HCT116 (cell line): ENCODE measurements at regions not wholly inside any gene's neighbourhood (a gene's known extent, or its start where the extent isn't known, plus 50 kb on each side); places are given as distances from the start of the nearest gene placed in this dataset.

Experiments used
- ATAC-seq: fragments of 200-7000 bp; cut with Tn5 transposase; 2 replicates; pipeline ENCODE4 v1.9.1; 2020; ENCODE audit warnings: mild to moderate bottlenecking, moderate library complexity
- BruUV-seq: library from RNA; stranded (reverse); fragments of 400-500 nt; replicated peaks from 2 replicates; lab custom pipeline; 2021; lab: Mats Ljungman, UMichigan
- CTCF ChIA-PET: fragments of 300-600 bp; sonication (Branson Sonifier 250); formaldehyde crosslinking; loops from one replicate; lab custom pipeline; 2021; ENCODE audit warnings: antibody characterized with exemption; lab: Charles Lee
- POLR2A ChIA-PET: fragments of 300-600, 350-600 bp; sonication (Branson Sonifier 250); formaldehyde crosslinking; loops from one replicate; lab custom pipeline; 2021; ENCODE audit warnings: antibody characterized with exemption; lab: Charles Lee
- RAD21 ChIA-PET, 2 experiments: fragments of 300-600 bp; sonication (Branson Sonifier 250); formaldehyde crosslinking; loops; one replicate each; lab custom pipeline; 2023; ENCODE audit warnings: low total read pairs in 2 of 2; ENCODE audit not compliant: uncharacterized antibody in 2 of 2, unreplicated experiment in 2 of 2, low non-redundant PET in 1 of 2; lab: Charles Lee
- DNase-seq: peaks from one replicate; pipeline ENCODE4 v3.0.0-alpha.2; 2010; ENCODE audit warnings: low read depth, low spot score
- H2AFZ ChIP-seq: fragments of 200-600 bp; shearing (Covaris generic), sonication (generic); 2 replicates; pipeline ENCODE4 v1.6.1; 2017; ENCODE audit warnings: low read depth, mixed run types, mixed read lengths, antibody characterized with exemption, low read length; ENCODE audit not compliant: poor library complexity, severe bottlenecking
- H3K27ac ChIP-seq: 2 replicates; pipeline ENCODE4 v1.5.1; 2012; ENCODE audit warnings: low read depth, low read length
- H3K27me3 ChIP-seq: fragments of 200-600 bp; sonication (generic); 2 replicates; pipeline ENCODE4 v1.6.1; 2016; ENCODE audit warnings: mixed run types, low read length, mixed read lengths; ENCODE audit not compliant: insufficient read depth
- H3K36me3 ChIP-seq, 2 experiments: fragments of 200-500 bp in 1 of 2; fragments of 200-600 bp in 1 of 2; sonication (Bioruptor generic) in 1 of 2; sonication (generic) in 1 of 2; 2 replicates each; pipeline versions ENCODE4 v1.5.1 to v1.6.1; 2014 to 2016; ENCODE audit warnings: low read length in 2 of 2, inconsistent platforms in 1 of 2, mixed read lengths in 1 of 2, mixed run types in 1 of 2; ENCODE audit not compliant: insufficient read depth in 2 of 2, control insufficient read depth in 1 of 2
- H3K4me1 ChIP-seq, 2 experiments: fragments of 200-600 bp in 1 of 2; sonication (generic) in 1 of 2; 2 replicates each; pipeline versions ENCODE4 v1.5.1 to v1.6.1; 2012 to 2017; ENCODE audit warnings: low read length in 2 of 2, inconsistent platforms in 1 of 2, mild to moderate bottlenecking in 1 of 2, mixed read lengths in 1 of 2, mixed run types in 1 of 2, moderate library complexity in 1 of 2; ENCODE audit not compliant: insufficient read depth in 2 of 2, control insufficient read depth in 1 of 2
- H3K4me2 ChIP-seq: fragments of 200-600 bp; sonication (generic); 2 replicates; pipeline ENCODE4 v1.6.1; 2017; ENCODE audit warnings: mixed run types, low read length, mixed read lengths
- H3K4me3 ChIP-seq, 2 experiments: fragments of 200-600 bp in 1 of 2; sonication (generic) in 1 of 2; replicated peaks in 1 of 2; 2 replicates each; pipeline ENCODE4 v1.5.1; 2011 to 2016; ENCODE audit warnings: low read length in 2 of 2, control low read depth in 1 of 2, low read depth in 1 of 2, mild to moderate bottlenecking in 1 of 2, mixed read lengths in 1 of 2, mixed run types in 1 of 2
- H3K79me2 ChIP-seq: fragments of 200-600 bp; sonication (generic); 2 replicates; pipeline ENCODE4 v1.6.1; 2017; ENCODE audit warnings: mild to moderate bottlenecking, mixed run types, low read length, moderate library complexity, mixed read lengths; ENCODE audit not compliant: insufficient read depth
- H3K9ac ChIP-seq: fragments of 200-600 bp; sonication (generic); 2 replicates; pipeline ENCODE4 v1.6.1; 2016; ENCODE audit warnings: low read length, mixed read lengths
- H3K9me2 ChIP-seq: fragments of 200-600 bp; sonication (generic), shearing (Covaris generic); 2 replicates; pipeline ENCODE4 v1.6.1; 2017; ENCODE audit warnings: mixed run types, mild to moderate bottlenecking, moderate library complexity; ENCODE audit not compliant: insufficient read depth
- H3K9me3 ChIP-seq, 2 experiments: fragments of 200-500 bp in 1 of 2; fragments of 200-600 bp in 1 of 2; sonication (Bioruptor generic) in 1 of 2; sonication (generic) in 1 of 2; 2 replicates each; pipeline ENCODE4 v1.6.1; 2014 to 2017; ENCODE audit warnings: low read length in 2 of 2, mixed read lengths in 2 of 2, inconsistent platforms in 1 of 2, low read depth in 1 of 2, mild to moderate bottlenecking in 1 of 2, mixed run types in 1 of 2, moderate library complexity in 1 of 2; ENCODE audit not compliant: control insufficient read depth in 1 of 2, insufficient read depth in 1 of 2
- H4K20me1 ChIP-seq: fragments of 200-600 bp; sonication (generic), shearing (Covaris generic); 2 replicates; pipeline ENCODE4 v1.6.1; 2017; ENCODE audit warnings: mixed run types, mild to moderate bottlenecking, moderate library complexity; ENCODE audit not compliant: insufficient read depth
- EZH2 ChIP-seq: fragments of 200-600 bp; sonication (generic); IDR thresholded peaks from 2 replicates; pipeline ENCODE4 v1.6.1; 2017; ENCODE audit warnings: antibody characterized with exemption, mixed run types
- EZH2phosphoT487 ChIP-seq: fragments of 200-600 bp; IDR thresholded peaks from 2 replicates; pipeline ENCODE4 v1.6.1; 2018; ENCODE audit warnings: antibody characterized with exemption, borderline replicate concordance
- FOSL1 ChIP-seq: IDR thresholded peaks from 2 replicates; pipeline ENCODE4 v1.6.1; 2012; ENCODE audit warnings: low read depth
- POLR2A ChIP-seq: IDR thresholded peaks from 2 replicates; pipeline ENCODE4 v1.7.0; 2011; ENCODE audit warnings: borderline replicate concordance; ENCODE audit not compliant: insufficient read depth, insufficient read length; ENCODE audit errors: extremely low read depth
- POLR2AphosphoS5 ChIP-seq: IDR thresholded peaks from 2 replicates; pipeline ENCODE4 v1.6.1; 2011; ENCODE audit warnings: mild to moderate bottlenecking, low read depth, low read length, moderate library complexity
- RAD21 ChIP-seq: IDR thresholded peaks from 2 replicates; pipeline ENCODE4 v1.6.1; 2012; ENCODE audit warnings: low read depth, mild to moderate bottlenecking
- SP1 ChIP-seq: IDR thresholded peaks from 2 replicates; pipeline ENCODE4 v1.6.1; 2012; ENCODE audit warnings: low read depth
- TCF7L2 ChIP-seq: IDR thresholded peaks from 2 replicates; pipeline ENCODE4 v1.7.0; 2011; ENCODE audit warnings: borderline replicate concordance, inconsistent platforms; ENCODE audit not compliant: insufficient read depth, insufficient read length; ENCODE audit errors: extremely low read depth
- YY1 ChIP-seq: IDR thresholded peaks from 2 replicates; pipeline ENCODE4 v1.6.1; 2011; ENCODE audit warnings: low read length, low read depth, moderate library complexity, mild to moderate bottlenecking; ENCODE audit not compliant: insufficient replicate concordance; ENCODE audit errors: extremely low read depth
- ZFX ChIP-seq: fragments of 450-650 bp; IDR thresholded peaks from 2 replicates; pipeline ENCODE4 v1.6.1; 2017
- ZNF274 ChIP-seq: fragments of 200-500 bp; sonication (Bioruptor generic); IDR thresholded peaks from 2 replicates; pipeline ENCODE4 v1.6.1; 2014; ENCODE audit warnings: mild to moderate bottlenecking, low read depth, low read length, inconsistent platforms
- intact Hi-C: fragments of 100-400 bp; cut with micrococcal nuclease; formaldehyde crosslinking; loops from 2 replicates; pipeline ENCODE4 v1.10.0; 2022
- TF ChIP-seq, protein P1 (sequence below): IDR thresholded peaks from 2 replicates; pipeline ENCODE4 v1.6.1; 2012; ENCODE audit warnings: low read depth

DNA sequence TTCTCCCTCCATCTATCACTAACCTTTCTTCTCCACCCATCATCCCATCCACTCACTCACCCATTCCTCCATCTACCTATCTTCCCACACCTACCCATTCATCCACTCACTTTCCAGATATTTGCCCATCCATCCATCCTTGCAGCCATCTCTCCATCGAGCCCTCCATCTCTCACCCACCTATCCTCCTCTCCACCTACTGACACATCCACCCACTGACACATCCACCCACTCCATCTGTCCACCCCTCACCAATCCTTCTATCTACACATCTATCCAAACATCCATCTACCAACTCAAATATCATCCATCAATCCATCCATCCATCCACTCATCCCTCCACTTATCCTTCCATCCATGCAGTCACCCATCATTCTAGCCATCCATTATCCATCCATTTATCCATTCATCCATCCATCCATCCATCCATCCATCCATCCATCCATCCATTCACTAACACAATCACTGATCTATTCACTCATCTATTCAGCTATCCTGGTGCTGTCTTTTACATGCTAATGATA, 68.9 kb upstream of the SPTLC1 start (continued):
- TF ChIP-seq YY1 (no peak), EZH2phosphoT487 (no peak), TCF7L2 (no peak), ZNF274 (no peak), EZH2 (no peak), FOSL1 (no peak)

DNA sequence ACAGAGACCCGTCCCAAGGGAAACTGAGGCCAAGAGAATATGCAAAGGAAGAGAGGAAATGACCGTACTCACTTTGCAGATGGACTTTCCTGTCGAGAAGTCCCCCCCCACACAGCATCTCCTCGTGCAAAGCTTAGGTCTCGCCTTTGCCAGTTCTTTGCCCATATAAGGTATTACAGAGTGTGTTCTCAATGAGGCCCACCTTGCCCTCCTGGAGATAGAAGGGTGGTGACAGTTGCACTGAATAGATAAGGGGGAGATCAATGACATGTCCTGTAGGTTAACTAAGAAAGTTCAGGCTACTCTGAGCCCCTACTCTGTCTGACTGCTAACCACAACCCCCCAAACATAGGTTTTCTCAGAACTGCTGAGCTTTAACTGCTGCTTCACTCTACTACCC, 68.2 kb upstream of the SPTLC1 start:
- no TSS peak for BruUV-seq
- POLR2A ChIA-PET = no interaction called here
- no peak for ATAC-seq
- no peak for DNase-seq
- RAD21 ChIA-PET = no interaction called here
- H3K4me2 ChIP-seq = no peak overlapping the region
- no peaks in the 10 kb centered on the region for H3K36me3 ChIP-seq
- H3K4me3 ChIP-seq = no peak overlapping the region
- H3K27me3 ChIP-seq = no peaks in the 10 kb centered on the region
- TF ChIP-seq, protein P1, sequence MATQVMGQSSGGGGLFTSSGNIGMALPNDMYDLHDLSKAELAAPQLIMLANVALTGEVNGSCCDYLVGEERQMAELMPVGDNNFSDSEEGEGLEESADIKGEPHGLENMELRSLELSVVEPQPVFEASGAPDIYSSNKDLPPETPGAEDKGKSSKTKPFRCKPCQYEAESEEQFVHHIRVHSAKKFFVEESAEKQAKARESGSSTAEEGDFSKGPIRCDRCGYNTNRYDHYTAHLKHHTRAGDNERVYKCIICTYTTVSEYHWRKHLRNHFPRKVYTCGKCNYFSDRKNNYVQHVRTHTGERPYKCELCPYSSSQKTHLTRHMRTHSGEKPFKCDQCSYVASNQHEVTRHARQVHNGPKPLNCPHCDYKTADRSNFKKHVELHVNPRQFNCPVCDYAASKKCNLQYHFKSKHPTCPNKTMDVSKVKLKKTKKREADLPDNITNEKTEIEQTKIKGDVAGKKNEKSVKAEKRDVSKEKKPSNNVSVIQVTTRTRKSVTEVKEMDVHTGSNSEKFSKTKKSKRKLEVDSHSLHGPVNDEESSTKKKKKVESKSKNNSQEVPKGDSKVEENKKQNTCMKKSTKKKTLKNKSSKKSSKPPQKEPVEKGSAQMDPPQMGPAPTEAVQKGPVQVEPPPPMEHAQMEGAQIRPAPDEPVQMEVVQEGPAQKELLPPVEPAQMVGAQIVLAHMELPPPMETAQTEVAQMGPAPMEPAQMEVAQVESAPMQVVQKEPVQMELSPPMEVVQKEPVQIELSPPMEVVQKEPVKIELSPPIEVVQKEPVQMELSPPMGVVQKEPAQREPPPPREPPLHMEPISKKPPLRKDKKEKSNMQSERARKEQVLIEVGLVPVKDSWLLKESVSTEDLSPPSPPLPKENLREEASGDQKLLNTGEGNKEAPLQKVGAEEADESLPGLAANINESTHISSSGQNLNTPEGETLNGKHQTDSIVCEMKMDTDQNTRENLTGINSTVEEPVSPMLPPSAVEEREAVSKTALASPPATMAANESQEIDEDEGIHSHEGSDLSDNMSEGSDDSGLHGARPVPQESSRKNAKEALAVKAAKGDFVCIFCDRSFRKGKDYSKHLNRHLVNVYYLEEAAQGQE = no peak
- TF ChIP-seq POLR2A (no peak), ZFX (no peak), POLR2AphosphoS5 (no peak), RAD21 (no peak), SP1 (no peak), EZH2 (no peak)
- H4K20me1 ChIP-seq = no peaks in the 10 kb centered on the region
- H3K27ac ChIP-seq = no peak overlapping the region
- no peak overlapping the region for H3K9ac ChIP-seq
- CTCF ChIA-PET = no interaction called here
- peaks cover 0 to 4% of the 10 kb centered on the region in 2 experiments; a peak in 1 of 4 replicates for H3K4me1 ChIP-seq
- intact Hi-C loops = no loop called here
- H2AFZ ChIP-seq = no peak overlapping the region
- H3K79me2 ChIP-seq = no peaks in the 10 kb centered on the region
- 0 out of 2 replicates have a peak, but pooled peaks cover 3% of the 10 kb centered on the region for H3K9me2 ChIP-seq
- no peaks in the 10 kb centered on the region; a peak in 1 of 4 replicates for H3K9me3 ChIP-seq
